Transverse colon (tissue), 4 donors: ENCODE measurements at regions not wholly inside any gene's neighbourhood (a gene's known extent, or its start where the extent isn't known, plus 50 kb on each side); places are given as distances from the start of the nearest gene placed in this dataset.

Experiments used
- DNase-seq: peaks from one replicate; pipeline ENCODE4 v3.0.0-alpha.2; 2019
- H3K27ac ChIP-seq, 4 donors: fragments of 200-600 bp; sonication (generic); 2 replicates each; pipeline ENCODE4 v1.5.1; 2016 to 2018; ENCODE audit warnings: inconsistent platforms in 4 of 4
- H3K27me3 ChIP-seq: fragments of 200-600 bp; sonication (generic); 2 replicates; pipeline ENCODE4 v1.5.1; 2017; ENCODE audit warnings: inconsistent platforms
- H3K36me3 ChIP-seq, 4 donors: fragments of 200-600 bp; sonication (generic); 2 replicates each; pipeline ENCODE4 v1.5.1; 2017 to 2019; ENCODE audit warnings: inconsistent platforms in 4 of 4
- H3K4me1 ChIP-seq, 4 donors: fragments of 200-600 bp; sonication (generic); 2 replicates each; pipeline ENCODE4 v1.5.1; 2017 to 2020; ENCODE audit warnings: inconsistent platforms in 4 of 4
- H3K4me3 ChIP-seq, 4 donors: fragments of 200-600 bp; sonication (generic); 1 replicate in 1 of 4; 2 replicates in 3 of 4; pipeline versions ENCODE4 v1.5.1 to v1.6.1; 2017 to 2019; ENCODE audit warnings: inconsistent platforms in 4 of 4
- H3K9me3 ChIP-seq, 2 donors: fragments of 200-600 bp; sonication (generic); 2 replicates each; pipeline ENCODE4 v1.5.1; 2017 to 2019; ENCODE audit warnings: inconsistent platforms in 2 of 2
- CTCF ChIP-seq, 5 experiments: fragments of 200-600 bp in 3 of 5; fragments of 450-650 bp in 2 of 5; sonication (generic) in 3 of 5; IDR thresholded peaks; 1 replicate in 2 of 5; 2 replicates in 3 of 5; pipeline ENCODE4 v1.5.1; 2016 to 2017; ENCODE audit warnings: antibody characterized with exemption in 5 of 5, inconsistent platforms in 3 of 5, mild to moderate bottlenecking in 2 of 5, moderate library complexity in 1 of 5
- EP300 ChIP-seq: sonication (generic); formaldehyde crosslinking; IDR thresholded peaks from one replicate; pipeline ENCODE4 v1.6.1; 2017; ENCODE audit warnings: antibody characterized with exemption, low read depth
- POLR2A ChIP-seq: fragments of 450-650 bp; IDR thresholded peaks from one replicate; pipeline ENCODE4 v1.6.1; 2016; ENCODE audit warnings: antibody characterized with exemption, mild to moderate bottlenecking, moderate library complexity
- POLR2AphosphoS5 ChIP-seq, 3 donors: sonication (generic); formaldehyde crosslinking; IDR thresholded peaks; one replicate each; pipeline ENCODE4 v1.6.1; 2016; ENCODE audit warnings: antibody characterized with exemption in 3 of 3
- WGBS, 2 donors: methylation state at CpG; one replicate each; pipeline ENCODE4 v1.1.5; 2018; ENCODE audit warnings: low coverage in 1 of 2; 5-methylcytosine and 5-hydroxymethylcytosine counted together
- in situ Hi-C, 4 donors: fragments of 200-750 bp; cut with MboI; loops; one replicate each; pipeline versions ENCODE4 v1.15.0 to v1.15.1; 2017; ENCODE audit warnings: low sequenced_read_pairs in 3 of 4, low pct_ligation_motif_present in 1 of 4, low pct_unique_long_range_greater_than_20kb in 1 of 4
- intact Hi-C: fragments of 100-400 bp; cut with DNase I; formaldehyde crosslinking; loops from one replicate; pipeline ENCODE4 v1.15.1; 2023; ENCODE audit warnings: low total_unique reads

- Histone ChIP-seq H3K4me1 (peaks cover 0 to 22% (median 13%) of the 10 kb centered on the region in 4 donors), H3K27me3 (no peaks in the 10 kb centered on the region), H3K27ac (no peak overlapping the region), H3K9me3 (no peaks in the 10 kb centered on the region), H3K4me3 (no peak overlapping the region), H3K36me3 (no peaks in the 10 kb centered on the region)
- TF ChIP-seq POLR2A (no peak), POLR2AphosphoS5 (IDR thresholded peaks at IDR 0.05) (no peak), CTCF (IDR thresholded peaks at IDR 0.05) (no peak), EP300 (no peak)
- in situ Hi-C loops: no loop called here
- intact Hi-C loops: no loop called here
- no peak for DNase-seq
- 63 to 82% methylated on average over 4 of the region's 4 CpGs for WGBS, 2 donors
Measured at GRCh38 chr18:54503131-54503894, 87.7 kb upstream of the DYNAP start.

GRCh38 chr18:54506516-54507261, 84.4 kb upstream of the DYNAP start:
- Histone ChIP-seq H3K36me3 (no peaks in the 10 kb centered on the region), H3K4me3 (no peak overlapping the region), H3K9me3 (no peaks in the 10 kb centered on the region), H3K4me1 (peaks cover 0 to 22% (median 13%) of the 10 kb centered on the region in 4 donors), H3K27ac (peak overlapping the region; percentile 49 to 79 (median 72)), H3K27me3 (no peaks in the 10 kb centered on the region)
- TF ChIP-seq CTCF (IDR thresholded peaks at IDR 0.05) (no peak), POLR2AphosphoS5 (IDR thresholded peaks at IDR 0.05) (no peak), POLR2A (no peak), EP300 (no peak)
- intact Hi-C loops: no loop called here
- in situ Hi-C loops: no loop called here
- no peak for DNase-seq
- 13 to 40% methylated on average over 1 to 2 of the region's 2 CpGs for WGBS, 2 donors

- Histone ChIP-seq H3K4me1 (peaks cover 0 to 22% (median 13%) of the 10 kb centered on the region in 4 donors), H3K9me3 (no peaks in the 10 kb centered on the region), H3K27ac (no peak overlapping the region), H3K4me3 (no peak overlapping the region), H3K36me3 (no peaks in the 10 kb centered on the region), H3K27me3 (no peaks in the 10 kb centered on the region)
- WGBS, 2 donors: 73 to 75% methylated on average over 2 of the region's 2 CpGs
- intact Hi-C loops: no loop called here
- TF ChIP-seq POLR2A (no peak), POLR2AphosphoS5 (IDR thresholded peaks at IDR 0.05) (no peak), EP300 (no peak), CTCF (IDR thresholded peaks at IDR 0.05) (no peak)
- in situ Hi-C loops: no loop called here
- no peak for DNase-seq
Measured at GRCh38 chr18:54509793-54510192, 81.3 kb upstream of the DYNAP start.

GRCh38 chr18:54515149-54515548, 75.9 kb upstream of the DYNAP start:
- no peak for DNase-seq
- Histone ChIP-seq H3K27me3 (no peaks in the 10 kb centered on the region), H3K27ac (peak overlapping the region in 1 of 4 donors; percentile 28), H3K36me3 (no peaks in the 10 kb centered on the region), H3K9me3 (no peaks in the 10 kb centered on the region), H3K4me1 (peaks cover 0 to 8% (median 0%) of the 10 kb centered on the region in 4 donors), H3K4me3 (no peak overlapping the region)
- intact Hi-C loops (no loop called here), in situ Hi-C loops (no loop called here)
- TF ChIP-seq POLR2A (no peak), CTCF (IDR thresholded peaks at IDR 0.05) (no peak), EP300 (no peak), POLR2AphosphoS5 (IDR thresholded peaks at IDR 0.05) (no peak)
- WGBS, 2 donors: 51 to 62% methylated on average over 2 of the region's 2 CpGs
